Skin epidermis (tissue), 12 donors: ENCODE measurements at regions not wholly inside any gene's neighbourhood (a gene's known extent, or its start where the extent isn't known, plus 50 kb on each side); places are given as distances from the start of the nearest gene placed in this dataset.
"Not testable (repeated sequence)": the region's sequence is repeated elsewhere in the genome, so short reads cannot be mapped to it uniquely, and the experiment has no call there.

Experiments used
- H3K27ac ChIP-seq, 21 experiments: fragments of 200-600 bp; sonication (generic) in 11 of 21; one replicate each; pipeline ENCODE4 v1.5.0; 2020; ENCODE audit warnings: mild to moderate bottlenecking in 3 of 21, inconsistent platforms in 2 of 21, moderate library complexity in 2 of 21
- H3K4me3 ChIP-seq, 7 experiments: fragments of 200-600 bp; sonication (generic) in 2 of 7; one replicate each; pipeline ENCODE4 v1.5.0; 2020; ENCODE audit warnings: inconsistent platforms in 2 of 7, mild to moderate bottlenecking in 2 of 7, moderate library complexity in 1 of 7

DNA sequence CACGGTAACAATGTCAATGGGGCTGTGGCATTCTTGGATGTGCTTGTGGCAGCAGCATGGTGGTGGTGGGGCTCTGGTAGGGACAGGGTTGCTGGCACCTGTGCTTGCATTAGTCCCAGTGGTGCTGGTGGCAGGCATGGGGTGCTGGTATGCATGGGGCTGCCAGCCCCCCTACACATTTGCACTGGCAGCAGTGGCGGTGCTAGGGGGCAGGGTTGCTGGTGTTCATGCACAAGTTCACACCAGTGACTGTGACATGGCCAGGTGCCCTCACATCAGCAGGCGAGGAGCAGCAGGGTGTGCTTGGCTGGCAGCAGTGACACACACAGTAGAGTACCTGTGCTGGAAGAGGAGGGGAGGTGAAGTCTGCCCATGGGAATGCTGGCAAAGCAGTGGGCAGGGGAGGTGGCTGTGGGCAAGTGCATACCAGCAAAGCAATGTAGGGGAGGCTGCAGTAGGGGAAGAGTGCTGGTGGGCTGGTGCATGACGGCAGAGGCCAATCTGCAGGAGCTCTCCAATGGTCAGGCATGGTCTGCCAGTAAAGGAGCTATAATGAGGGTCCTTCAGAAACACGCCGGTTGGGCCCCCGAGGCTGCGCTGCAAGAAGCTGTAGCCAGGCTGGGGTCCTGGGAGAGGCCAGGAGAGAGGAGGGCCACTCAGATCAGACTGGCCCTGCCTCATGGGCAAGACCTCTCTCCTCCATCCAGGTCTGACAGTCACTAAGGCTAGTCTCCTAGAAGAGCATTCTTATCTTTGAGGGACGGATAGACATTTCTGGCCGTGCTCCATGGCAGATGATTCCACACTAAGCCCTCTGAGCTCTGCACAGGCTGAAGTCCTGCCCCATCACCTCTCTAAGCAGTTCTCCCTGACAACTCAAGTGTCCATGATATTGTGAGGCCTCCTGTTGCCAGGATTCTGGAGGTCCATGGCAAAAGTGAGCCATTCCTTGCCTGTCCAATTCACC lies 406.4 kb downstream of the SEMA3D start:
- H3K27ac ChIP-seq: no peak overlapping the region

DNA sequence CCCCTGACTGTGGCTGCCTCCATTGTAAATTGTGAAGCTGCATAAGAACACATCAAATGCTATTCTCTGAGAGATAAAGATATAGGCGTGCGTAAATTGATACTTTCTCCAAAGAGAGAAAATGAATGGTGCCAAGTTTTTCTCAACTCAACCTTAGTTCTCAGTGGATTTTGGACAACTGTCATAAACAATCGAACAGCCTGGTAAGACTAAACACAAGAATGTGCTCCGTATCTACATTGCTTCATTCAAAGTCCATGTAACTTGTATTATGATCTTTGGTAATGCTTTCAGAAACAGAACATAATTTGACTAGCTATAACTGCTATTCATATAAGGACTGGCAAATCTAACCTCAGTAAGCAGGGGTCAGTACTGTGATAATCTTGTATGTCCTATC lies 429.1 kb downstream of the SEMA3D start:
- Histone ChIP-seq H3K4me3 (no peak overlapping the region), H3K27ac (no peak overlapping the region)

More for the DNA sequence above, 406.4 kb downstream of the SEMA3D start:
- H3K4me3 ChIP-seq: no peak overlapping the region

DNA sequence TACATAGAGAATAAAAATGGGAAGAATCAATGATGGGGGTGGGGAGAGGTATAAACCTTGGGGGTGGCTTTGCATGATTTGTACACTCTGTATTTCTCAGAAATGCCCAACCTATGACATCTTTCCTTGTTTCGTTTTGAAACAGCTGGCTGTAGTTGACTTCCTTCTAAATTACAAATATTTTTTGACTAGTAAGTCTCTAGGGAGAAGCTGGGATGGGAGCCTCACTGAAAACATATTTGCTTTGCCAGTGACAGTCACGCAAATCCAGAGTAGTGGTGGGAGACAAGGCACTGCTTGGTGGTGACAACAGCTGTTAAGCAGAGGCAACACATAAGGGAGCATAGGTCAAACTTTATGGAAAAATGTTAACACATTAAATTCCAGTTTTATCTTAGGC lies 440.5 kb downstream of the SEMA3D start:
- Histone ChIP-seq H3K27ac (peak overlapping the region in 1 of 21 experiments; percentile 29), H3K4me3 (no peak overlapping the region)

DNA sequence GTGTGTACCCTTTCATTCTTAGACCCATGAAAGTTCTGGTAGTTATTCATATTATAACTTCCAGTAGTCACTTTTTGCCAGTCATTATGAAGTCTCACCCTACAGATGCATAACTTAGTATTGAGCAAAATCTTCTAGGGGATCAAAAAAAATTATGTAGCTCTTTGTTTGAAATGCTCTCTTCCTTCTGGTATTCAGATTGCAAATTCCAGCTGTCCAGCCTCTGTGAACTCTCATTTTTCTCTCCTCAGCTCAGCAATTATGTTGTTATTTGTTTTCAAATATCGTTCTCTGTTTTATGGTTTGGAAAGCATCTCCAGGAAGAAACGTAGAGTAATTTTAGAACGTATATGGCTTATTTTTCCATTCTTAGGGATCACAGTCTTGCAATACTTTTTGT lies 442.5 kb downstream of the SEMA3D start:
- H3K4me3 ChIP-seq: no peak overlapping the region

DNA sequence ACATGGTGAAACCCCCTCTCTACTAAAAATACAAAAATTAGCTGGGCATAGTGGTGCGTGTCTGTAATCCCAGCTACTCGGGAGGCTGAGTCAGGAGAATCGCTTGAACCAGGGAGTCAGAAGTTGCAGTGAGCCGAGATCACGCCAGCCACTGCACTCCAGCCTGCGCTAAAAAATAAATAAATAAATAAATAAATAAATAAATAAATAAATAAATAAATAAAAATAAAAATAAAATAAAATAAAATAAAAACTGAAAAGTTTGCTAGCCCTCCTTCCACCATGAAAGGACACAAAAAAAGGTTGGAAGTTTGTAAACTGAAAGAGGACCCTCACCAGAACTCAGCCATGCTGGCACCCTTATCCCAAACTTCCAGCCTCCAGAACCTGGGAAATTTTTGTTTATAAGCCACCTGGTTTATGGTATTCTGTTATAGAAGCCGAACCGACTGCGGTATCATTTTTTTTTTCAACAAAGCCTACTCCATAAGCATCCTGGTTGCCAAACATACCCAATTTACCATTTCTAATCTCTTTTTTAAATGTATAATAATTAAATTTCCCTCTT lies 448.2 kb downstream of the SEMA3D start:
- H3K27ac ChIP-seq: no peak overlapping the region
- H3K4me3 ChIP-seq: no peak overlapping the region

More for the DNA sequence above, 442.5 kb downstream of the SEMA3D start:
- H3K27ac ChIP-seq: no peak overlapping the region

DNA sequence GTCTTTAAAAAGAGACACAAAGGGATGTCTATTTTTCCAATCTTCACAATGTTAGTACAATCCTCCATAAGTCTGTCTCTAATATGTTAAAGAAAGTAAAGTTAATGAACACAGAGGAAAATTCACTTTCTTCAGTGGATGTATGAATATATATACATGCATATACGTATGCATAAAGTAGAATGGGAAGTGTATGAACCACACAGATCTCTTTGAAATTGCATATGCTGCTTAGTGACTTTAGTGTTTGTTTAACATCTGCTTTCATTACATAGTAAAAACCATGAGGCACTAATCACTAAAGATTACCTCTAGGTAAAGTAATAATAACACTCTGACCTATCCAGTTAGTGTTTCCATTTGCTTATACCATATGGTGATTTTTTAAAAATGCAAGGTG lies 451.2 kb downstream of the SEMA3D start:
- H3K27ac ChIP-seq: no peak overlapping the region
- H3K4me3 ChIP-seq: no peak overlapping the region

GRCh38 chr7:84735011-84735410 lies 451.8 kb downstream of the SEMA3D start:
- Histone ChIP-seq H3K27ac (no peak overlapping the region), H3K4me3 (no peak overlapping the region)

- H3K4me3 ChIP-seq, H3K27ac ChIP-seq: not testable (repeated sequence)
Observed at GRCh38 chr7:84733976-84734375, 452.9 kb downstream of the SEMA3D start.

- H3K4me3 ChIP-seq, H3K27ac ChIP-seq: not testable (repeated sequence)
Observed at GRCh38 chr7:84730864-84731263, 456.0 kb downstream of the SEMA3D start.

DNA sequence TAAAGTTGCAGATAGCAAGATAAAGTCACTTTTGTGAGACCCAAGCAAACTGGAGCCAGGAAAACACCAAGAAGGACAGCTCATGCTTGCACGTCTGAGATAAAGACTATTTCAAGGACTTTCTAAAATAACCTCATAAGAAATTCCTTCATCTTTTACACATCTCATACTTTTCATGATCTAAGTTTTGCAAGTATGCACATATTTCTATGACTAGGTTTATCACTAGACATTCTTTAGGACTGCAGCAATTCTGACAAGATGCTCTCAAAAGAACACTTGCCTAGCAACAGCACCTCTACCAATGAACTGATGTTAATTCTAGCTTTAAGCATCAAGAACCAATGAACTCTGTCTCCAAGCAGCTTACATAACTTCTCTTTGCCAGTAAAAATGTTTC lies 457.6 kb downstream of the SEMA3D start:
- Histone ChIP-seq H3K4me3 (no peak overlapping the region), H3K27ac (no peak overlapping the region)

DNA sequence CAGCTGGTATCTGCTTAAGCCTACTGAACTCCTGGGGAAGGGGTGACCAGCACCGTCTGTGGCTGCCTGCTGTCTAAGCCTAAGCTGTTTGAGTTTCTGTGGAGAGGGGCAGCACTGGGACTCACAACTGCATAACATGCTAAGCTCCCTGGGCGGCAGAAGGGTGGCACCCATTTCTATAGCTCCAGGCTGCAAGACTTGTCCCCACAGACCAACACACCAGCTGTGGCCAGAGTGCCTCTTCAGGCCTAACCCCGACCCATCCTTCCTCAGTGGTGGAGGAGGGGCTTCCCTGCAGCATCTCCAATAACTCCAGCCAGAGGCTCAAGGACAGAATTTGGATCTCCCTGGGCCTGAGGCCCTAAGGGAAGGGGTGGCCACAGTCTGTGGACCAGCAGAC lies 464.1 kb downstream of the SEMA3D start:
- no peak overlapping the region for H3K4me3 ChIP-seq
- H3K27ac ChIP-seq: no peak overlapping the region

DNA sequence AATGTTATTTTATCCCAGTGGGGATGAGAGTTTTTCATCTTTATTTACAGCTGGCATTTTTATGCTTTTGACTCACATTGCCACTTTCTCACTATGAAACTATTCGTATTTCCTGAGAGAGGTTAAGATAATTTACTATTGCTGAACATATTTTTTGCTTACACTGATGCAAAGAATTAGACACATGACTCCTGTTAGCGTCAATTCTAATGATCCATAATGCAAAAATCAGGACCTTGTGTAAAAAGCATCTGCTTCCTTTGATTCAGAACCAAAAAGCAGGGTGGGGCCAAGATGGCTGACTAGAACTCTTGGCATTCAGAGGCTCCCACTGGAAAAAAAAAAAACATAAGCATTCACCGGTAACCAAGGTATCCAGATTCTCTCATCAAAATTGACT lies 464.8 kb downstream of the SEMA3D start:
- Histone ChIP-seq H3K4me3 (no peak overlapping the region), H3K27ac (no peak overlapping the region)

- H3K27ac ChIP-seq: no peak overlapping the region
- H3K4me3 ChIP-seq: no peak overlapping the region
Observed at GRCh38 chr7:84720456-84721097, 466.3 kb downstream of the SEMA3D start.

- H3K27ac ChIP-seq: no peak overlapping the region
- H3K4me3 ChIP-seq: no peak overlapping the region
Observed at GRCh38 chr7:84714765-84715164, 472.1 kb downstream of the SEMA3D start.

GRCh38 chr7:84712374-84713121 lies 474.3 kb downstream of the SEMA3D start:
- Histone ChIP-seq H3K27ac (no peak overlapping the region), H3K4me3 (no peak overlapping the region)

DNA sequence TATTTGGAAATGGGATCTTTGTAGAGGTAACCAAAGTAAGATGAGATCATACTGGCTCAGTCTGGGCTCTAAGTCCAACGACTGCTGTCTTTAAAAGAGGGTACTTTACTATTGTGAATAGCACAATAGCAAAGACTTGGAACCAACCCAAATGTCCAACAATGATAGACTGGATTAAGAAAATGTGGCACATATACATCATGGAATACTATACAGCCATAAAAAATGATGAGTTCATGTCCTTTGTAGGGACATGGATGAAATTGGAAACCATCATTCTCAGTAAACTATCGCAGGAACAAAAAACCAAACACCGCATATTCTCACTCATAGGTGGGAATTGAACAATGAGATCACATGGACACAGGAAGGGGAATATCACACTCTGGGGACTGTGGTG lies 476.3 kb downstream of the SEMA3D start:
- not testable (repeated sequence) for H3K27ac ChIP-seq, H3K4me3 ChIP-seq

DNA sequence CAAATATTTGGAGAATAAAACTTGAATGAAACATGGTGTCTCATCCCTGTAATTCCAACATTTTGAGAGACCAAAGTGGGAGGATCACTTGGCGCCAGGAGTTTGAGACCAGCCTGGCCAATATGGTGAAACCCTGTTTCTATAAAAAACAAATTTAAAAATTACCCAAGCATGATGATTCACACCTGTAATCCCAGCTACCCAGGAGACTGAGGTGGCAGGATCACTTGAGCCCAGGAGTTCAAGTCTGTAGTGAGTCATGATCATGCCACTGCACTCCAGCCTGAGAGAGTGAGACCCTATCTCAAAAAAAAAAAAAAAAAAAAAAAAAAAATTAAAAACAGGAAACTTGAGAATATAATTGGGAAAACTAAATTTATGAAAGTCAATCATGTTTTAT lies 481.1 kb downstream of the SEMA3D start:
- H3K27ac ChIP-seq: no peak overlapping the region
- H3K4me3 ChIP-seq: no peak overlapping the region

DNA sequence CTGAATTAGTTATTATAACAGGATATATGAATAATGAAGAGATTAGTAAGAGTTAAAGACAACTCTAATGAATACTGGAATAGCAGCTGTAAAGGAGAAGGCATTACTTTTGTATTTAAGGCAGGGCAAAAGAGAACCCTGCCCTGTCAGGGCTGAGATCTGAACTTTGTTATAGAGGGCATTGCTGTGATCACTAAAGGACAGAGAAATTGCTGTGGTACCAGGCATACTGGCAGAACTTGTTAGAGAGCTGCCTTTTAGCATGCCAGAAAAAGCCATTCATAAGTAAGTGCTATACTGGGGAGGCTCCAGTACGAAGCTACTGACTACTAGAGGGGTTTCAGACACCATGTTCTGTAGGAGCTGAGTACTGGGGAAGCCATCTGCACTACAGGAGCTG lies 481.8 kb downstream of the SEMA3D start:
- no peak overlapping the region for H3K4me3 ChIP-seq
- no peak overlapping the region for H3K27ac ChIP-seq

GRCh38 chr7:84704380-84704779 lies 482.5 kb downstream of the SEMA3D start:
- H3K4me3 ChIP-seq: no peak overlapping the region
- no peak overlapping the region for H3K27ac ChIP-seq
